BE2C (cell line): ENCODE measurements at regions not wholly inside any gene's neighbourhood (a gene's known extent, or its start where the extent isn't known, plus 50 kb on each side); places are given as distances from the start of the nearest gene placed in this dataset.

Experiments used
- DNase-seq: peaks from one replicate; pipeline ENCODE4 v3.0.0-alpha.2; 2020
- H3K27me3 ChIP-seq: fragments of 250-450 bp; sonication (Bioruptor Pico); 2 replicates; pipeline ENCODE4 v1.5.1; 2020; ENCODE audit warnings: mild to moderate bottlenecking
- H3K36me3 ChIP-seq: fragments of 250-450 bp; sonication (Bioruptor Pico); 2 replicates; pipeline ENCODE4 v1.5.1; 2020; ENCODE audit warnings: mild to moderate bottlenecking
- H3K4me1 ChIP-seq: fragments of 250-450 bp; sonication (Bioruptor Pico); 2 replicates; pipeline ENCODE4 v1.5.1; 2020
- H3K4me3 ChIP-seq: 2 replicates; pipeline ENCODE4 v1.5.1; 2011; ENCODE audit warnings: low read depth, low read length
- H3K9me3 ChIP-seq: fragments of 250-450 bp; sonication (Bioruptor Pico); 2 replicates; pipeline ENCODE4 v1.5.1; 2020
- CTCF ChIP-seq: IDR thresholded peaks from 2 replicates; pipeline ENCODE4 v1.5.1; 2012; ENCODE audit warnings: mild to moderate bottlenecking, low read depth, low read length

DNA sequence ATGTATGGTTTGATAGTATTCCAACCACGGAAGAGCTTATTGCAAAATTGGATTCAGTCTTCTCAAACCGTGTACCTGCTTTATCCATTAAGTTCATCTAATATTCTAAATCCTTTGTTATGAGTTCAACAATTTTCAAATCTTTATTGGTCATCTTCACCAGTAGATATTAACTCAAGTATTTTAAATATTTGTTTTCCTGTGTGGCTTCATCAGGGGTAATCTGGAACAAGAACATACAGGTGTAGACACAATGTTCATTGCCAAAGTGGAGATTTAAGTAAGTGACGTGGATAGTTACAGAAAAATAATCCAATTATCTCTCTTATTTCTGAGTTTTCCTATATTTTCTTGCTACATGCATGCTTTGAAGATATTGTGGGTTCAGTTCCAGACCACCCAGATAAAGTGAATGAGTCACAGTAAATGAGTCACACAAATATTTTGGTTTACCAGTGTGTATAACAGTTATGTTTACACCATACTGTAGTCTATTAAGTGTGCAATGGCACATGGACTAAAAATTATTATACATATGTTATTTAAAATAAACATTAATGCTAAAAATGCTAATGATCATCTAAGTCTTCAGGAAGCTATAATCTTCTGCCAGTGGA, 429.0 kb upstream of the POT1 start:
- Histone ChIP-seq H3K4me3 (no peak overlapping the region), H3K27me3 (no peaks in the 10 kb centered on the region), H3K36me3 (no peaks in the 10 kb centered on the region), H3K4me1 (no peaks in the 10 kb centered on the region), H3K9me3 (no peaks in the 10 kb centered on the region)
- TF ChIP-seq CTCF = no peak
- no peak for DNase-seq

DNA sequence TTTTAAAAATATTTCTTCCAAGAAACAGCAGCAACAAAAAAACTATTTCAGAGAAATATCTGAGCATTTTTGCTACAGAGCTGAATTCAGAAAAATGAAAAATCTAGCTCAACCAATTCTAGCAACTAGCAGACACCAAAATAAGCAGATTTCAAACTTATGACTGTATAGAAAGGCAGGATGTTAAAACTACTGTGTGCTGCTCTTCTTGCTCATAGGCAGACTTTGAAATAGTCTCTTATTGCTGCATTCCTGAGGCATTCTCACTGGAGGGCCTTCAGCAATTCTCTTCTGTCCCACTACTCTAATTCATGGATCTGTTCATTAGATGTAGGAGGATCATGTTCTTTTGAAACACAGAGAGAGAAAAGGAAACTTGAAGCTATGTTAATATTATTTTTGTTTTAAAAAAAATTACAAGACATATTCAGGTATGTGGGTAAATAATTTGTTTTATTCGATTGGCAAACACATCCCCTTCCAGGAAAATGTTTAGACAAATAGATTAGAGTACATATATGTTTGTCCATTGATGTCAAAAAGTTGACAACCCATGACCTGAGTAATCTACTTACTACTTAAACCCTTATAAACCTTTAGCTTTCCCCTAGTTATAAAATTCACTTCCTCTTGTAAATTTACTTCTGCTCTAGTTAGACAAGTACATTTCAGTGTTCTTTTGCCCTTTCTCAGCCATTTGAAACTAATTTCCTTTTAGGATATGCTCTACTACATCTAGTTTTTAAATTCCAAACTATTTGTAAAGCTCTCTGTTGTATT, 428.2 kb upstream of the POT1 start:
- TF ChIP-seq CTCF = no peak
- no peaks in the 10 kb centered on the region for H3K9me3 ChIP-seq
- no peaks in the 10 kb centered on the region for H3K4me1 ChIP-seq
- no peaks in the 10 kb centered on the region for H3K36me3 ChIP-seq
- no peak overlapping the region for H3K4me3 ChIP-seq
- no peak for DNase-seq
- no peaks in the 10 kb centered on the region for H3K27me3 ChIP-seq

GRCh38 chr7:125355899-125356298, 426.3 kb upstream of the POT1 start:
- no peak for DNase-seq

DNA sequence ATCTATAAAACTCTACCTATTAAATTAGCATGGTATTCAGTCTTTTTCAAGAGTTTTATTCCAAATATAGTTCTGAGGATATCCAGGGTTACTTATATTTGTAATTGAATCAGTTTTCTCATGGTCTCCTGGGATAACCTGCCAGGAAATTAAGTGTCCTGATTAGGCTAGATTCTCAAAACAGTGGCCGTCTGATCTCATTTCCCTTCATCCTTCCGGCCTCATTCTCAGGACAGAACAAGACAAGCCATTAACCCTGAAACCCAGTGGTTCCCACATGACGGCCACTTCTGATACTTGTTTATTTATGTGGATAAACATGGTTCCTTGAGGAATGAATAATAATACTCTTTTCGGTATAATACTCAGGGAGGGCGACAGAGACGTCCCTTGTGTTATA, 417.6 kb upstream of the POT1 start:
- no peaks in the 10 kb centered on the region for H3K36me3 ChIP-seq
- no peak for DNase-seq
- no peak for TF ChIP-seq CTCF
- H3K4me1 ChIP-seq = no peaks in the 10 kb centered on the region
- no peaks in the 10 kb centered on the region for H3K27me3 ChIP-seq
- no peaks in the 10 kb centered on the region; the same call in 1 of the 2 replicates for H3K9me3 ChIP-seq
- no peak overlapping the region for H3K4me3 ChIP-seq

More at GRCh38 chr7:125355899-125356298, 426.3 kb upstream of the POT1 start:
- Histone ChIP-seq H3K4me1 (no peaks in the 10 kb centered on the region), H3K4me3 (no peak overlapping the region), H3K36me3 (no peaks in the 10 kb centered on the region), H3K27me3 (no peaks in the 10 kb centered on the region), H3K9me3 (no peaks in the 10 kb centered on the region; the same call in 1 of the 2 replicates)
- TF ChIP-seq CTCF = no peak

DNA sequence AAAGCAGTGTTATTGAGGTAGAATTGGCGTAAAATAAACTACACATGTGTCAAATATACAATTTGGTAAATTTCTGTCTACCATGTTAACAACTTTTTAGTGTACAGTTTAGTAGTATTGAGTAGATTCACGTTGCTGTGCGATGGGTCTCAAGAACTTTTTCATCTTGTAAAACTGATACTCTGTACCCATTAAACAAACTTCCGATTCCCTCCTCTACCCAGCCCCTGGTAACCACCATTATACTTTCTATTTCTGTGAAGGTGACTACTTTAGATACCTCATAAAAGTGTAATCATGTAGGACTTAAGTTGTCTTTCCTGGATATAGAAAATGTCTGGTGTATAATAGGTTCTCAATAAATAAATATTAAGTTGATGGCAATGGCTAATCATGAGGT, 408.5 kb upstream of the POT1 start:
- Histone ChIP-seq H3K9me3 (no peaks in the 10 kb centered on the region), H3K4me1 (no peaks in the 10 kb centered on the region), H3K4me3 (no peak overlapping the region), H3K36me3 (no peaks in the 10 kb centered on the region), H3K27me3 (no peaks in the 10 kb centered on the region)
- TF ChIP-seq CTCF = no peak
- no peak for DNase-seq

- Histone ChIP-seq H3K27me3 (no peaks in the 10 kb centered on the region), H3K4me3 (no peak overlapping the region), H3K4me1 (no peaks in the 10 kb centered on the region), H3K9me3 (no peaks in the 10 kb centered on the region), H3K36me3 (no peaks in the 10 kb centered on the region)
- no peak for DNase-seq
- no peak for TF ChIP-seq CTCF
These were observed 406.7 kb upstream of the POT1 start for GRCh38 chr7:125336326-125336725.
